Activated gamma-delta T cell (primary cell): ENCODE measurements at regions not wholly inside any gene's neighbourhood (a gene's known extent, or its start where the extent isn't known, plus 50 kb on each side); places are given as distances from the start of the nearest gene placed in this dataset.

Experiments
- DNase-seq: peaks from one replicate; lab custom pipeline; 2025; lab: John Stamatoyannopoulos, UW

- DNase-seq: no peak
Observed at GRCh38 chr13:73397496-73398305, 338.9 kb downstream of the KLF5 start.

DNA sequence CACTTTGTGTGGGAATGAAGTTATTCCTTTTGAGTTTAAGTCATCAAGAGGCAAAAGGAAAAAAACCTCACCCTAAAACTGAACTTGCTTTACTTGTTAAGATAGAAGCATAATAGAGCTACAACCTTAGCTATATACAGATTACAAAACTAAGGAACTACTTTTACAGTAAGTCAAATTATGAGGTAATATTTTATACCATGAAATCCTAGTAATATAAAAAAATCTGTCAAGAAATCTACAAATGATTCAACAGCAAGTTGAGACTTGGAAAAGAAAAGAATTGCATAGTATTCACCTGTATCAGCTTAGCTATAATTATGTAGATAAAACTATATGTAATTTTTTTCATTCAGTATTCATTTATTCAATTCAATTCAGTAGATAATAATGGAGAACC is 335.3 kb downstream of the KLF5 start:
- DNase-seq: no peak

DNA sequence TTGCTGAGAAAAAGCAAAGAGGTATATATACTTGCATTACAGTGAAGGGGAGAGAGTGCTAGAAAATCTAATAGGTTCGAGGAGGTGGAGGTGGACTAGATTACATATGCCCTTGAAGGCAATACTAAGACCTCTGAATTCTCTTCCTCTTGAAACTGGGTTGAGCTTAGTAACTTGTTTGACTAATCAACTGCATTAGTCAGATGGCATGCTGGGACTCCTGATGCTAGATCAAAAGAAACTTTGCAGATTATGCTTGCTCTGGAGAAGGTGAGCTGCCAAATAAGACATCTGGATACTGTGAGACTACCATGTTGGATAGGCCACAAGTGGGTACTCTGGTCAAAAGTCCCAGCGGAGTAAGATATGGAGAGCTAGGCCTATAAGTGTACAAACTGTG is 331.3 kb downstream of the KLF5 start:
- DNase-seq: no peak

GRCh38 chr13:73388586-73388985 is 329.8 kb downstream of the KLF5 start:
- no peak for DNase-seq

- no peak for DNase-seq
Observed at GRCh38 chr13:73387318-73387717, 328.5 kb downstream of the KLF5 start.

DNA sequence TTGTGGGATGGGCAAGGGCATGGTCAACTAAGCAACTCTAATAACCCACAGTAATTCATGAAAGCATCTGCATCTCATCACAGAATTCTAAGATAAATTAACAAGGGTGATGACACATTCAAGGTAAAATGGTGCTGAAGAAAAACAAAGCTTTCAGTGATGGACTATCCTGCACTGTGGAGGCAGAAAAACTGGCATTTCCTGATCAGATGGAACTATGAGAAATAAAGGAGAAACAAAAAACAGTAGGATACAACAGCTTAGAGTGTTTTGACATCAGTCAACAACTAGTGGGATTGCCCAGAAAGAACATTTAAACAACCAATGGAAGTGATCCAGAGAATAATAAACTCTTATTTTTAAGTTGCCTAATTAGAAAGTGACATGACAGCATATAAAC is 327.0 kb downstream of the KLF5 start:
- no peak for DNase-seq

GRCh38 chr13:73372666-73373627 is 314.1 kb downstream of the KLF5 start:
- DNase-seq: no peak

GRCh38 chr13:73370066-73370465 is 311.3 kb downstream of the KLF5 start:
- no peak for DNase-seq

DNA sequence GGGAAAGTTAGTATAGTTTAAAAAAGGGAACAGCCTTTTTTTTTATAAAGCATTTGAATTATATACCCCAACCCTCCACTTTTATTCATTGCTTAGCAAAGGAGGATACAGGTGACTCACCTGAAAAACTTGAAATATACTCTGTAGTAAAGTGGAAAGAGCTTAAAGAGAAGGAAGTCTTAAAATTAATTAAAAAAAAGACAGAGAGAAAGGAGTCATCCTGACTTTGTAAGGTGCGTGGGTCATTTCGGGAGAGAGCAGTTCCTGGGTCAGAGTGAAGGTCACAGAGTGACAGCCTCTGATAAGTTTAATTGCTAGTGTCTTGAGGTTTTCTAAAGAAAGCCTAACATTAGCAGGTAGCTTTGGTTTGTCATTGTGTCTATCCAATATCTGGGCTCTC is 310.3 kb downstream of the KLF5 start:
- DNase-seq: no peak

GRCh38 chr13:73368608-73369007 is 309.8 kb downstream of the KLF5 start:
- no peak for DNase-seq

GRCh38 chr13:73367886-73368285 is 309.1 kb downstream of the KLF5 start:
- DNase-seq: no peak

GRCh38 chr13:73366241-73366640 is 307.4 kb downstream of the KLF5 start:
- DNase-seq: no peak

- no peak for DNase-seq
Observed at GRCh38 chr13:73365681-73366080, 306.9 kb downstream of the KLF5 start.

DNA sequence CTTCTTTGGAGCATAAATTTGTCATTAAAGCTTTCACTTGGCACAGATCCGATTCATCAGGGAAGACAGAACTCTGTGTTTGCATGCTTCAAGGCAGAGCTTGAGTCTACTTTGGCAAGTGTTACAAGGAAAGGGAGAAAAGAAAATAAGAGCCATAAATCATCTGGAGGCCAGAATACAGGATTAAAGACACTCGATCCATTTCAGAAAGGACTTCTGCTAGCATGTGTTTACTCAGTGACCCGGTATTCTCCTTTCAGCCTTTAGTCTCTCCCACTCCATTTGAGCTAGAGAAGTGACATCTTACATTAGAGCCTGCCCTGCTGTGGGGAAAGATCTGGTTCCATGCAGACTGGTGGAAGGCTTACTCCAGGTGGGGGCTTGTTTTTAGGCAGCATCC is 306.4 kb downstream of the KLF5 start:
- DNase-seq: no peak

DNA sequence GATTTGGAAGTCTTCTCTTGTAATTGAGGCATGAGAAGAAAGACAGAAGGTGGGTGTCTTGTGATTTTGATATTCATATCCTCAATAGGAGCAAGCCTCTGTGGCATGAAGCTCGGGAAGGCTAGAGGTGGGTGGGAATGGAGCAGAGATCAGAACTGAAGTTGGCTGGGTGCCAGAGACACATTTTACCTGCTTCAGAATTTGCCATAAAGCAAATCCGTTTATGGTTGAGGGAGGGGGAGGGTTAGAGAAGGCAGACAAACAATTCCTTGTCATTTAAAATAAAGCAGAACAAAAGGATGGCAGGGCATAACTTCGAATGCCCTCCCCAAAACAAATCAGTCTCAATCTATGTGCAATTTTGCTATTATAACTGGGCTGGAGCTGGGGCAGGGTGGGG is 305.9 kb downstream of the KLF5 start:
- DNase-seq: no peak

DNA sequence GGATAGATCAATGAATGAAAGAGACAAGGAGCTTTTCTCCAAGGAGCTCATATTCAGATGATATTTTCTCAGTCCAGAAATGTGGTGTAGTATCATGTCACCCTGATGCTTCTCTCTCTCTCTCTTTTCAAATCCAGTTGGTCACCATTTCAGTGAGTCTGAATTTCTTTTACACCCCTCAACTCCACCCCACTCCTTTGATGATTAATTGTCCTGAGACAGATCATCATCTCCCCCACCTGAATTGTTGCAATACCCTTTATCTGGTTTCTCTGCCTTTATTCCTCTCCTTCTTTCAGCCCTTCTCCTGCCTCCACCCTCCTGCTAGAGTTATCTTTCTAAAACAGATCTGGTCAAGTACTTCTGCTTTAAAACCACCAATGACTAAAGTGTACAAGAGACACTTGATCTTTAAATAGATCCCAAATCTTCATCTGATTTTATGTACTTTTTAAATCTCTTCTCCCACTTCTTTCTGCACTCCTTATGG is 299.8 kb downstream of the KLF5 start:
- DNase-seq: no peak

DNA sequence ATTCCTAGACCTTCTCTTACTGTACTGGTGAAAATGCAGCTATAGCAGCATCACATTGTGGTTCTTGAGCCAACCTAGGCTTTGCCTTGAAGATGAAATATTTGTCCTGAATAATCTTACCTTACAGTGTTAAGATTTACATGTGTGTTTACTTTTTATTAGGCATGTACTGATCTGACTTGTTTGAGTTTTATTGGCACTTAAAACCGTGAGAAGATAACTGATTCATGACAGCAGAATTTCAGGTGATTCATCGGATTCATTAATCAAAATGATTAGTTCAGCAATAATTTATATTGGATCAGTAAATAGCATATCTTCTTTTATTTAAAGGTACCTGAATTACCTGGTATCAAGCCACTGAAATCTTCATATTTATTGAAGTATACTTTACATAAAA is 296.3 kb downstream of the KLF5 start:
- no peak for DNase-seq

DNA sequence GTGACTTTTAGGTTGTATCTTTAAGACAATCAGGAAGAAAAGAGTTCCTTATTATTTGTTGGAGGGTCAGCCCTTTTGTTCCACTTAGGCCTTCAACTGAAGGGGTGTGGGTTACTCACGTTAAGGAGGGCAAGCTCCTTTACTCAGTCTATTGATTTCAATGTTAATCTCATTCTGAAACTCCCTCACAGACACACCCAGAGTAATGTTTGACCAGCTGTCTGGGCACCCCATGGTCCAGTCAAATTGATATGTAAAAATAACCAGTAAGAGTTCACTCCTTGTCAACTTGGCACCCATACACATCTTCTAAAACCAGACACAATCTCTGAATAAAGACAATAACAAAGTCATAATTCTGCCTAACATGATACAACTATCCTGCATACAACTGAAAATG is 292.9 kb downstream of the KLF5 start:
- DNase-seq: no peak

- DNase-seq: no peak
Observed at GRCh38 chr13:73341748-73342147, 282.9 kb downstream of the KLF5 start.

DNA sequence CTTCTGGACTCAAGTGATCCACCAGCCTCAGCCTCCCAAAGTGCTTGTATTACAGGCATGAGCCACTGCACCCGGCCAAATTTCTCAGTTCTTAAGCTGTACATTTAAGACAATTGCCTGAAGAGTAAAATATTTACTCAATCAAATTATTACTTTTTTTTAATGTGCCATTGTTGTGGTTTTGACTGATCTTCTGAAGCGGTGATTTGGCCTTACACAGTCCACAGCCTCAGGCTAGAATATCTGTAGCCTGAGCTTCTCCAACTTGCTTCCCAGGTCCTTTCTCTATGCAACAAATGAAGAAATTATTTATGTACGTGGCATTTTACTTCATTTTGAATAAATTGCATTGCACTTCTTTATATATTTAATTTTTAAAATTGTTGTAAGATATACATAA is 281.3 kb downstream of the KLF5 start:
- DNase-seq: no peak

DNA sequence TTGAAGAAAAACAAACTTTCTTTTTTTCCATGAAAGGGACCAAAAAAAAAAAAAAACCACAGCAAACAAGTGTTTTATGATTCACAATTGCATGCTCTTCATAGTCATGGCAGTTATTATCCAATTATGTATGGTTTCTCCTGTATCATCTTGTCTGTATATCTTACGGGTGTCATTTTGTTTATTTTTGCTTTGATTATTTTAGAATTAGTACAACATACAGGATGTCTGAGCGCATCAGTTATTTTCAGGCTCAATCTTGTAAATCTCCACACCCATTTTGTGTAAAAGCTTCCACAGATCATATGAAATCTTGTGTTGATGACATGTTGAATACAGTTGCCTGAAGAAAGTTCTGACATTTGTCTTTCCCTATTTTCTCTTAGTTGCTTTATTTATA is 280.3 kb downstream of the KLF5 start:
- no peak for DNase-seq

DNA sequence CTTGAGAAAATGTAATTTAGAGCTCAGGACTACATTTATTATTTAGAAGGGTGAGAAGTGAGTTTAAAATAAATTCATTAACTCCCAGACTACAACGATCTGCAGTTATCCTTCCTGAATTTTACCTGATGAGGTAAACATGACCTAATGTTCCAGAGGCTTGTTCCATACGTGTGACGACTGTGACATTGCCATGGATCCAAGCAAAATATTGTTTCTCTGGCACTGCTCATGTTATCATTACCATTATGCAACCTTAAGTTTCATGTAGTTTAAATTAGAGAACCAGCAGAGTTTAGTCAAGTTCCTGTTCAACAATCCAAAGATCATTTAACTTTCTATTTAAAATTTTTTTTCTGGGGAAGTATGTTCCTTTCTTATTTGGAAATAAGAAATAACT is 279.6 kb downstream of the KLF5 start:
- DNase-seq: no peak

GRCh38 chr13:73337532-73337931 is 278.7 kb downstream of the KLF5 start:
- DNase-seq: no peak
